H1 (cell line): ENCODE measurements at regions not wholly inside any gene's neighbourhood (a gene's known extent, or its start where the extent isn't known, plus 50 kb on each side); places are given as distances from the start of the nearest gene placed in this dataset.

ENCODE experiments used
- CBX5 ChIP-seq: fragments of 300-800, 300-1000 bp; sonication (generic); IDR thresholded peaks from 2 replicates; pipeline ENCODE4 v1.7.1; 2016; ENCODE audit warnings: antibody characterized with exemption, low read length, low read depth
- EGR1 ChIP-seq: IDR thresholded peaks from 2 replicates; pipeline ENCODE4 v1.6.1; 2011; ENCODE audit warnings: low read depth, low read length, borderline replicate concordance
- KDM1A ChIP-seq: fragments of 200-600, 300-600 bp; sonication (generic); IDR thresholded peaks from 2 replicates; pipeline ENCODE4 v1.7.1; 2016; ENCODE audit warnings: mild to moderate bottlenecking, low read length, borderline replicate concordance
- MAFK ChIP-seq: IDR thresholded peaks from 2 replicates; pipeline ENCODE4 v1.6.1; 2012; ENCODE audit warnings: low read depth, mild to moderate bottlenecking, improper control_type of control experiment, low read length
- TEAD4 ChIP-seq: IDR thresholded peaks from 2 replicates; pipeline ENCODE4 v1.6.1; 2012; ENCODE audit warnings: low read depth, low read length, inconsistent platforms, mixed read lengths

DNA sequence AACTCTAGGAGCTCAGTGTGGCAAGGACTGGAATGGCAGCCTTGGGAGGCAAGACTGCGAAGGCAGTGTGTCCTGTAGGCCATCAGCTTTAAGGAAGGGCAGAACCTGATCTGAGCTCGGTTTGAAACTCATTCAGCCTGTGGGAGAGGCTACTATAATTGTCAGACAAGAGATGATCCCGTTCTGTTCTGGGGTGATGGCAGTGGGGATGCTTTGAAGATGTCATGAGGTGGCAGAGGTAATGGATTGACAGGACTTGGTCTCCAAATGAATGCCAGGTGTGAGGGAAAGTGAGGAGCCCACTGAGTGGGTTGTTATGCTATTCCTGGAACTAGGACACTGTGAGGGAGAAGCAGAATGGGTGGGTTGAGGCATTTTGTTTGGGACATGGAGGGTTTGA lies 144.9 kb downstream of the PJA1 start (continued):
- TF ChIP-seq MAFK = no peak
- no peak for TF ChIP-seq KDM1A
- TF ChIP-seq EGR1 = no peak
- no peak for TF ChIP-seq CBX5
- TF ChIP-seq TEAD4 = no peak
- TF ChIP-seq, all 59 proteins: peak for 0
